H1 (cell line): ENCODE measurements at regions not wholly inside any gene's neighbourhood (a gene's known extent, or its start where the extent isn't known, plus 50 kb on each side); places are given as distances from the start of the nearest gene placed in this dataset.

Source experiments
- POU5F1 ChIP-seq: IDR thresholded peaks from 2 replicates; pipeline ENCODE4 v1.6.1; 2011; ENCODE audit warnings: low read depth, mild to moderate bottlenecking, low read length, moderate library complexity
- RXRA ChIP-seq: IDR thresholded peaks from 2 replicates; pipeline ENCODE4 v1.6.1; 2011; ENCODE audit warnings: low read depth, mild to moderate bottlenecking, low read length, moderate library complexity; ENCODE audit not compliant: insufficient read depth

DNA sequence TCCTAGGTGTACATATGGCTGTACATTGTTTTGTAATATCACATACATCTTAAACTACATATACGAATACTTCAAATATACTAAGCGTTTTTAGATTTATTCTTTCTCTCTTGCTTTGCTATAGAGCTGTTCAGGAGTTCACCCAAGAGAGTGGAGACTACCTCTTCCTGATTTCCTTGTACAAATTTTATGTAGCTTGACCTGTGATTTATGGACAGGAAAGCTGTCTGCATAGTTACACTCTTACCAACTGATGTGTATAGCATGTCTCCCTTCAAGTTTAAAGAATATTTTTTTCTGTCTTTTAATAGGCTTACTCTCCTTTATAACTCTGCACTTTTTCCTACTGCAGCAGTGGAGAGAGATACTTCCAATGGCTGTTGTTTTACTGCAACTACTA, 428.7 kb downstream of the NDFIP2 start (continued):
- TF ChIP-seq RXRA (no peak), POU5F1 (no peak)
